T-helper 2 cell (primary cell): ENCODE measurements at regions not wholly inside any gene's neighbourhood (a gene's known extent, or its start where the extent isn't known, plus 50 kb on each side); places are given as distances from the start of the nearest gene placed in this dataset.

Source experiments
- DNase-seq, 5 experiments: peaks; one replicate each; pipeline versions ENCODE4 v3.0.0 to v3.0.0-alpha.2; 2012 to 2022

DNA sequence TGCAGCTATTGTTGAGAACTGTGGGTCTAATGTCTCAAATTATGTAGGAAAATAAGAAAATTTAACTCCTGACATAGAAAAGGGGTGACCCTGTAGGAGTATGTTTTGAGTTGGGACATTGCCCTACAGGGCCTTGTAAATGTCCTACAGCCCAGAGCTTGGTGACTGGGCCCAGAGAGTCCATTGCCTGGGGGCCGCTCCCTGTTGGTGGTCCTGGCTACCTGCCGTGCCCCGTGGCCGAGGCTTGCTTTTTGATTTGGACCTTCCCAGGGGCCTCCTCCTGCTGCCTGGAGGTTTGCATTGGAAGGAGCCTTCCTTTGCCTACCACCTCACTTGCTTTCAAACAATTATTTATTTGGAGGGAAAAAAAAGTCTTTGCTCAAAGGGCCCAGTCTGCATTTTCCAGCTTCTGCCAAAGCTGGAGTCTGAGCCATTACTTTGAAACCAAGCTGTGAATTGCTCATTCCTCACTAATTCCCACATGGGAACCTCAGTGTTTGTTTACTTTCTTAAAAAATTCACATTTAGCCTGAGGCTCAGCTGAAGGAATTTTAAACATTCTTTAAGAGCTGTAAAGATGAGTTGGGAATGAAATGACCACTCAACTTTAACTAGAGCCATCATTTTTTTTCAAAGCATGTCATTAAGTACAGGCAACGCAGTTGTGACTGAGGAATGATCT lies 355.0 kb downstream of the GLRX3 start:
- no peak for DNase-seq

- DNase-seq = no peak
Measured at GRCh38 chr10:130491693-130492050, 355.5 kb downstream of the GLRX3 start.

- no peak for DNase-seq
Measured at GRCh38 chr10:130492266-130492934, 356.2 kb downstream of the GLRX3 start.

- no peak for DNase-seq
Measured at GRCh38 chr10:130493021-130493420, 356.8 kb downstream of the GLRX3 start.

GRCh38 chr10:130493446-130494145 lies 357.4 kb downstream of the GLRX3 start:
- no peak for DNase-seq

DNA sequence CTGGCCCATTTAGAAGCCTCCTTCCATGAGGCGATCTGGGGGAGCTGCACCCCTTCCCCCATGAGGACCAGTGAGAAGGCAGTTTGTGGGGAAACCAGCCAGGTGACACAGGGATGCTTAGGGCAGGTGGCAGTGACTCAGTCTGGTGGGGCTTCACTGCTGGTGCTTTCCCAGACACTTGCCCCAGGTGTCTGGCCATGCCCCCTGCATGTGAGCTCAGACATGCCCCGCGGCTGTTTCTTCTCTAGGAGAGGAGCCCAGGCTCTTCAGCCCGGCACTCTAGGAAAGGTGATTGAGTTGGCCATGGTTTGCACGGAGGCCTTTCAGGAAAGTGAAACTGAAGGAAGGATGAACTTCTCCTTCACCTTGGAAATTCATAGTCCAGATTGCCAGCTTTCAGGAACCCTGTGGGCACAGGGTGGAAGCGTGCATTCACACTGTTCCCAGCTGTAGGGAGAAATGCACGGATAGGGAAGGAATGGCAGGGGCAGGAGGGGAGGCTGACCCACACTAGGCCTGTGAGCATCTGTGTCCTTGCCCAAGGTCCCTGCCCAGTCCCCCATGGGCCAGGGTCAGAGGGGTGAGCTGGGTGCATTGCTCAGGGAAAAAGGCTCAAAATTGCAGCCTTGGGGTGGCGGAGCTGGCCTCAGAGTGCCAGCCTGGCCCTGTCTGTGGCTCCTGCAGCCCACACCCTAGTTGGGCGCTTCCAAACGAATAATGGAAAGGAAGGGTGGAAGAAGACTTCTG lies 359.1 kb downstream of the GLRX3 start:
- DNase-seq = no peak

- no peak for DNase-seq
Measured at GRCh38 chr10:130495891-130496636, 359.9 kb downstream of the GLRX3 start.

DNA sequence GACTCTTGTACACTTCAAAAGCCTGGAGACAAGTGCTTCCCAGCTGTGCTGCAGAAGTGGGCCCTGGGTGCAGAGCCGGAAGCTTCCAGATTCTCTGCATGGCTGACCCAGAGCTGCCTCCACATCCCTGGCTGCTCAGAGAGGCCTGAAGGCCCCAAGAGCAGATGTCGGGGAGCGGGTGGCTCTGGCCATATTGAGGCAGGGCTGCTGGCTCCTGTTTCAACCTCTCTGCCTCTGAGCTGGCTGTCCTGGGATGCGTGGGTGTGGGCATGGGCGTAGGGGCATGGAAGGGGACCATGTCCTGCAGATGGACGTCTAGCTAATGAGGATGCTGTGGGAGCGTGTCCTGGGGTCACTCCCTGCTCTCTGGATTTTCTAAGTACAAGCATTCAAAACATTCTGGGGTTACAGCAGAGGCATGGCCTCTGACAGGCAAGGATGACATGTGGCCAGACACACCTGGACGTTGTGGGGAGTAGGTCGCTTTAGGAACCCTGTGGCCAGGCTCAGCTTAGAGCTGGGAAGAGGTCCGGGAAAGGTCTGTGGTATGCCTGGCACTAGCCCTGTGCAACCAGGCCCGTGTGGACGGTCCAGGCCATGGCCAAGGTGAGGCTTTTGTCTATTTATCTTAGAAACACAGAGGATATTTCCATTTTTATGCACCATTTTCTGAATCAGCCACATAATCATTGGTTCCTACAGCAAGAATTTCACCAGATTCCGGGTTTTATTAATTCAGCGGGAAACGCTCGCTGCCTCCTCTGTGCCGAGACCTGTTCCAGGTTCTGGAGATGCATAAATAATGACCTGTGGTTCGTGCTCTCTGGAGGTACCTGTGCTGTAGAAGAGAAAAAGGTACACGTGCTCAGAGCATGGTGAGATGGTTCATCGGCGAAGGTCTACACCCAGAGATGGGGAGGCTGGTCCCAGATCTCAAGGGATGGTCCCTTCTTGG lies 361.1 kb downstream of the GLRX3 start:
- no peak for DNase-seq

DNA sequence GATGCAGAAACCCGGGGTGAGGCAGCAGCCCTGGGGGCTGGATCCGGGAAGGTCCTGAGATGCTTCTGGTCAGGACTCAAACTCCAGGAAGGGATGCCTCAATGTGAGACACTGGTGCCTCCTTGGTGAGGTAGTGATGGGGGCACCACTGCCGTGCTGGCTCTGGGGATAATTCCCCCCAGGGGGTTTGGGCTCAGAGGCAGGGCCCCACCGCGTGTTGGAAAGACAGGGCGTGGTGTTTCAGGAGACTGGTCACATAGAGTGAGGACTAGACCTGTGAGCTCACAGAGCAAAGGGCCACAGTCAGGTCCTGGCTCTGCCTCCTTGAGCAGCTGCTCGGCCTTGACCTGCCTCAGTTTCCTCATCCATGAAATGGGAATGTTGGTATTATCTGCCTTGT lies 361.9 kb downstream of the GLRX3 start:
- no peak for DNase-seq

- DNase-seq = no peak
Measured at GRCh38 chr10:130498934-130499333, 362.7 kb downstream of the GLRX3 start.

GRCh38 chr10:130499541-130499940 lies 363.4 kb downstream of the GLRX3 start:
- DNase-seq = no peak

GRCh38 chr10:130500261-130501000 lies 364.2 kb downstream of the GLRX3 start:
- DNase-seq = no peak

DNA sequence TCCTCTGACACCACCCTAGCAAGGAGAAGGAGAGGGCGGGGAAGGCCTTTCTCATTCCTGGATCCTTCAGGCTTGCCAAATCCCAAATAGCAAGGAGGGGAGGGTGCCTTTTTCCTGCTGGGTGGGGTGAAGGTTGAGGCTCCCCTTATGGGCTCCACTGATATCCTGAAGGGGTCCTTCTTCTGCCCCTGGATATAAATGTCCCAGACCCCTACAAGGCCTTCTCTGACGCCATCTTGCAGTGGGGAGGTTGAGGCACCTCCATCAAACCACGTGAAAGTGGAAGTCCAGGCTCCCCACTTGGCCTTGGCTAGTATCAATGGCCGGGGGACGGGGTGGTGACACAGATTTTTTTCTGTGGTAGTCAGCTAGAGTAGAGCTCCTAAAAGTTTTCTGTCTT lies 371.3 kb downstream of the GLRX3 start:
- no peak for DNase-seq

DNA sequence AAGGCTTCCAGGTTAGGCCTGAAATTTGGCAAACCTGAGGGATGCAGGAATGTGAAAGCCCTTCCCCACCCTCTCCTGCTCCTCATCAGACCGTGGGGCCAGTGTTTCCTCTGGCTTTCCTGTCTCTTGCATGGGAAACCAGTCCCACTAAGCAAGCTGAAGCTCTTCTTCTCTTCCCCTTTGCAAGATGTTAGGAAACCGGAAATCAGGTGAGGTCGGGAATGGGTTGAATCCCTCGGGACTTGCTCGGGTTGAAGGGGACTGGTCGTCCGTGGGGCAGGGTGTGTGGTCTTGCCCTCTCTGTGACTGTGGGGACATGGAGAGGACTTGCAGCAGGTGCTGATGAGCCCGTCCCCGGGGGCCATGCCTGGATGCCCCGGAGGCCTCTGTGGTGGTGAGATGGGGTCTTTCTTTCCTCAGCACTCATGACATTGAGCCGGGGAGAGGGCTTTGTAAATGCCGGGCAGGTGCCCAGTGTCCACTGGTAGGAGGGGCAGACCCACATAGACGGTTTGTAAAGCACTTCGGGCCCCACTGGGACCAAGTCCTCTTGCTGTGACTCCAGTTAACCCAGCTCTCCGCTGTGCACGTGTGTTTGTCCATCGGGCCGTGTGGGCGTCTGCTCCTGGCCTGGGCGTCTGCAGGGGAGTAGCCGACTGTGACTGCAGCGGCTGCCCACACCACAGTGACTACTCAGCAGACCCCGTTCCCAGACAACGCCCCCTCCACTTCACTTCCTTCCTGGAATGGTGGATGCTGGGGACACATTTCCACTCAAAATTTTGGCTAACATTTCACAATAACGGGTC lies 373.9 kb downstream of the GLRX3 start:
- no peak for DNase-seq

GRCh38 chr10:130510755-130511154 lies 374.6 kb downstream of the GLRX3 start:
- no peak for DNase-seq

DNA sequence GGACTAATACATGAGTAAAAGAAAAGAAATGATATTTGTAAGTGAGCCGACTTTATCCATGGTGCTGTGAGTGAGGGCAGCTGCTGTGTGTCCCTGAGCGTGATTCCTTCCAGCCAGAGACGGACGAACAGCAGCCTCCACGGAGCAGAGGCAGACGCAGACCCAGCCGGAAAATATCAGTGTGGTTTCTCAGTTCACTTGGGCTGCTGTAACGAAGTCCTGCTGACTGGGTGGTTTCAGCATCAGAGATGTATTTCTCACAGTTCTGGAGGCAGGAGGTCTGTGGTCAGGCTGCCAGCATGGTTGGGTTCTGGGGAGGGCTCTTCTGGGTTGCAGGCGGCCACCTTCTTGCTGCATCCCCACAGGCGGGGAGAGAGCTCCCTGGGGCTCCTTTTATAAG lies 375.6 kb downstream of the GLRX3 start:
- DNase-seq = no peak

DNA sequence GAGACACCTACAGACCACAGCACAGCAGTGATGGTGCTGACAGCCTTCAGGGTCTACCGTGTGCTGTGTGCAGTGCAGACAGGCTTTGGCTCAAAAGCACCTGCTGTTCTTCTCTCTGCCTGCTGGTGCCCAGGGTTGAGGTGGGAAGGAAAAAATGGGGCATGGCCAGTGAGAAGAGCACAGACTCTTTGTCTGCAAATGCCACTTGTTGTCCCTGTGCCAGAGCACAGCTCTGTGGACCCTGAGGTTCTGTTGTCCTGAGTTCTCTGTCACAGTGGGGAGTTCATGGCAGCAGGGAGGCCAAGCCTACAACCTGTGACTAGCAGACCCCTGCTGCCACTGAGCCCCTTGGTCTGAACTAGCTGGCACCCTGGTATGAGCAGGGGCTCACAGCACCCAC lies 376.7 kb downstream of the GLRX3 start:
- DNase-seq = no peak

- DNase-seq = no peak
Measured at GRCh38 chr10:130513686-130514476, 377.7 kb downstream of the GLRX3 start.

DNA sequence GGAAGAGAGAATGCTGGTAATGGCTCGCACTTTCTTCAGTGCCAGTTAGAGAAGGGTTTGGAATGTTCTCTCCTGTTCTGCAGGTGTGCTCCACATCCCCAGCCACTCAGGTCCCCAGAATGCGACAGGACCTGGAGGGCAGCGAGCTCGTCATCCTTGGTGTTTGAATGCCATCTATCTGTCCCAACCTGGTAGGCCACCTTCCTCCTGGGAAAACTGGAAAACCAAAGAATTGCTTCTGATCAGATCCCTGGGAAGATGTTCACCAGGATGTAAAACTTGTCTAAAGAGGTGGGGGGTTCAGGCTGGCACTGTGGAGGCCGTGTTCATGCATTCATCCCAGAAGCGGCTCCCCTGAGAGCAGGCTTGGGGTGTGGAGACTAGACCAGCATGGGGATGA lies 379.5 kb downstream of the GLRX3 start:
- DNase-seq = no peak
